H1 (cell line): ENCODE measurements at regions not wholly inside any gene's neighbourhood (a gene's known extent, or its start where the extent isn't known, plus 50 kb on each side); places are given as distances from the start of the nearest gene placed in this dataset.

Experiments
- CTCF ChIA-PET: fragments of 300-600 bp; sonication (Branson Sonifier 250); formaldehyde crosslinking; loops from one replicate; lab custom pipeline; 2021; ENCODE audit not compliant: partially characterized antibody; lab: Charles Lee
- POLR2A ChIA-PET: fragments of 300-600 bp; sonication (Branson Sonifier 250); formaldehyde crosslinking; loops from one replicate; lab custom pipeline; 2021; ENCODE audit warnings: inconsistent platforms; ENCODE audit not compliant: partially characterized antibody; lab: Charles Lee
- DNase-seq, 2 experiments: peaks; one replicate each; pipeline versions ENCODE4 v3.0.0 to v3.0.0-alpha.2; 2010 to 2022; ENCODE audit warnings: low spot score in 2 of 2, low read depth in 1 of 2, mixed read lengths in 1 of 2
- FAIRE-seq: peaks from 2 replicates; lab custom pipeline; 2011; peaks lifted over from hg19 to GRCh38; lab: Jason Lieb, UNC
- H2AFZ ChIP-seq: 2 replicates; pipeline ENCODE4 v1.8.1; 2012; ENCODE audit warnings: low read length, inconsistent platforms
- H2AK5ac ChIP-seq: 2 replicates; pipeline ENCODE4 v1.6.1; 2013; ENCODE audit warnings: low read depth, low read length
- H2BK120ac ChIP-seq: replicated peaks from 2 replicates; pipeline ENCODE3; 2013; ENCODE audit warnings: low read depth, low read length, inconsistent platforms
- H2BK12ac ChIP-seq: 2 replicates; pipeline ENCODE4 v1.6.1; 2013; ENCODE audit warnings: low read depth, low read length
- H2BK15ac ChIP-seq: 2 replicates; pipeline ENCODE4 v1.6.1; 2013; ENCODE audit warnings: low read length
- H2BK20ac ChIP-seq: 2 replicates; pipeline ENCODE4 v1.6.1; 2013; ENCODE audit warnings: low read length
- H2BK5ac ChIP-seq: 2 replicates; pipeline ENCODE4 v1.6.1; 2013; ENCODE audit warnings: low read depth, low read length
- H3K14ac ChIP-seq: 2 replicates; pipeline ENCODE4 v1.6.1; 2013; ENCODE audit warnings: inconsistent platforms; ENCODE audit not compliant: insufficient read length
- H3K18ac ChIP-seq: 2 replicates; pipeline ENCODE4 v1.6.1; 2013; ENCODE audit warnings: low read length; ENCODE audit errors: extremely low read depth
- H3K23ac ChIP-seq: 2 replicates; pipeline ENCODE4 v1.6.1; 2013; ENCODE audit warnings: inconsistent platforms; ENCODE audit not compliant: insufficient read length
- H3K23me2 ChIP-seq: 2 replicates; pipeline ENCODE4 v1.6.1; 2013; ENCODE audit warnings: low read depth, low read length
- H3K27ac ChIP-seq: 2 replicates; pipeline ENCODE4 v1.6.1; 2011; ENCODE audit warnings: low read depth, low read length, inconsistent platforms
- H3K27me3 ChIP-seq, 4 experiments: replicated peaks in 1 of 4; 1 replicate in 1 of 4; 2 replicates in 3 of 4; pipeline versions ENCODE4 v1.6.1 to v1.8.1; 2011 to 2013; ENCODE audit warnings: low read length in 3 of 4, mild to moderate bottlenecking in 3 of 4, inconsistent platforms in 2 of 4, mixed read lengths in 2 of 4, moderate library complexity in 1 of 4; ENCODE audit not compliant: control insufficient read depth in 3 of 4, insufficient read depth in 3 of 4; ENCODE audit errors: extremely low read depth in 1 of 4
- H3K36me3 ChIP-seq, 4 experiments: 2 replicates each; pipeline versions ENCODE4 v1.6.1 to v1.8.1; 2011 to 2013; ENCODE audit warnings: mild to moderate bottlenecking in 4 of 4, low read length in 3 of 4, moderate library complexity in 2 of 4, control low read depth in 1 of 4, inconsistent platforms in 1 of 4; ENCODE audit not compliant: insufficient read depth in 4 of 4, control insufficient read depth in 2 of 4
- H3K4ac ChIP-seq: replicated peaks from 2 replicates; pipeline ENCODE3; 2013; ENCODE audit warnings: low read length, low read depth, mixed read lengths, inconsistent platforms; ENCODE audit not compliant: insufficient read length
- H3K4me1 ChIP-seq, 4 experiments: replicated peaks in 1 of 4; 1 replicate in 1 of 4; 2 replicates in 3 of 4; pipeline versions ENCODE4 v1.6.1 to v1.8.1; 2011 to 2013; ENCODE audit warnings: low read length in 3 of 4, inconsistent platforms in 2 of 4, mixed read lengths in 1 of 4; ENCODE audit not compliant: insufficient read depth in 4 of 4, control insufficient read depth in 3 of 4
- H3K4me2 ChIP-seq, 2 experiments: 2 replicates each; pipeline versions ENCODE4 v1.6.1 to v1.8.1; 2011 to 2013; ENCODE audit warnings: low read depth in 2 of 2, low read length in 2 of 2, control low read depth in 1 of 2, inconsistent platforms in 1 of 2, mild to moderate bottlenecking in 1 of 2; ENCODE audit not compliant: insufficient read depth in 1 of 2
- H3K4me3 ChIP-seq, 4 experiments: fragments of 200-600, 300-600 bp in 1 of 4; sonication (generic), shearing (Covaris generic), sonication (Bioruptor Twin) in 1 of 4; 2 replicates each; pipeline versions ENCODE4 v1.5.1 to v1.8.1; 2011 to 2016; ENCODE audit warnings: low read length in 4 of 4, low read depth in 3 of 4, control low read depth in 2 of 4, inconsistent platforms in 2 of 4, mild to moderate bottlenecking in 2 of 4, mixed read lengths in 1 of 4, moderate library complexity in 1 of 4; ENCODE audit not compliant: insufficient read depth in 2 of 4; ENCODE audit errors: extremely low read depth in 1 of 4
- H3K56ac ChIP-seq: replicated peaks from 2 replicates; pipeline ENCODE3; 2013; ENCODE audit warnings: low read depth, mild to moderate bottlenecking, mixed read lengths, low read length, inconsistent platforms; ENCODE audit not compliant: insufficient read length
- H3K79me1 ChIP-seq: 2 replicates; pipeline ENCODE4 v1.6.1; 2013; ENCODE audit warnings: low read depth, low read length, control low read depth
- H3K79me2 ChIP-seq, 2 experiments: 2 replicates each; pipeline versions ENCODE4 v1.6.1 to v1.8.1; 2012 to 2013; ENCODE audit warnings: low read length in 2 of 2, mild to moderate bottlenecking in 2 of 2, inconsistent platforms in 1 of 2; ENCODE audit not compliant: insufficient read depth in 2 of 2, control insufficient read depth in 1 of 2
- H3K9ac ChIP-seq, 4 experiments: replicated peaks in 1 of 4; 1 replicate in 1 of 4; 2 replicates in 3 of 4; pipeline versions ENCODE4 v1.6.1 to v1.8.1; 2011 to 2013; ENCODE audit warnings: low read depth in 3 of 4, low read length in 3 of 4, control low read depth in 2 of 4, mild to moderate bottlenecking in 2 of 4, moderate library complexity in 2 of 4, inconsistent platforms in 1 of 4; ENCODE audit errors: extremely low read depth in 1 of 4
- H3K9me3 ChIP-seq, 2 experiments: 2 replicates each; pipeline versions ENCODE4 v1.6.1 to v1.8.1; 2012 to 2013; ENCODE audit warnings: mild to moderate bottlenecking in 2 of 2, moderate library complexity in 2 of 2, control low read depth in 1 of 2, inconsistent platforms in 1 of 2, low read depth in 1 of 2, low read length in 1 of 2, mixed read lengths in 1 of 2; ENCODE audit not compliant: insufficient read depth in 2 of 2
- H4K20me1 ChIP-seq, 2 experiments: replicated peaks in 1 of 2; 2 replicates each; pipeline versions ENCODE3 to v1.8.1; 2011 to 2013; ENCODE audit warnings: inconsistent platforms in 2 of 2, low read length in 2 of 2, mild to moderate bottlenecking in 1 of 2; ENCODE audit not compliant: insufficient read depth in 2 of 2, control insufficient read depth in 1 of 2
- H4K5ac ChIP-seq: 2 replicates; pipeline ENCODE4 v1.6.1; 2013; ENCODE audit warnings: low read length, low read depth, mixed read lengths, inconsistent platforms; ENCODE audit not compliant: insufficient read length
- H4K8ac ChIP-seq: 2 replicates; pipeline ENCODE4 v1.8.0; 2013; ENCODE audit warnings: mild to moderate bottlenecking, moderate library complexity, low read length, inconsistent platforms; ENCODE audit not compliant: insufficient read depth; ENCODE audit errors: extremely low read depth
- H4K91ac ChIP-seq: replicated peaks from 2 replicates; pipeline ENCODE3; 2013; ENCODE audit warnings: low read length, mixed read lengths, inconsistent platforms; ENCODE audit not compliant: insufficient read length
- whole genome bisulfite sequencing, 2 experiments: shearing (Covaris generic) in 1 of 2; methylation state at CpG; one replicate each; pipeline versions ENCODE4 v1.1.6 to v1.1.7; 2013 to 2015; ENCODE audit warnings: low lambda C conversion rate in 2 of 2, mixed read lengths in 2 of 2, inconsistent platforms in 1 of 2, low coverage in 1 of 2, missing lambda C conversion rate in 1 of 2; ENCODE audit not compliant: insufficient replicate concordance in 2 of 2, insufficient coverage in 1 of 2, insufficient read length in 1 of 2; ENCODE audit errors: extremely low coverage in 1 of 2, missing lambda C conversion rate in 1 of 2; 5-methylcytosine and 5-hydroxymethylcytosine counted together

DNA sequence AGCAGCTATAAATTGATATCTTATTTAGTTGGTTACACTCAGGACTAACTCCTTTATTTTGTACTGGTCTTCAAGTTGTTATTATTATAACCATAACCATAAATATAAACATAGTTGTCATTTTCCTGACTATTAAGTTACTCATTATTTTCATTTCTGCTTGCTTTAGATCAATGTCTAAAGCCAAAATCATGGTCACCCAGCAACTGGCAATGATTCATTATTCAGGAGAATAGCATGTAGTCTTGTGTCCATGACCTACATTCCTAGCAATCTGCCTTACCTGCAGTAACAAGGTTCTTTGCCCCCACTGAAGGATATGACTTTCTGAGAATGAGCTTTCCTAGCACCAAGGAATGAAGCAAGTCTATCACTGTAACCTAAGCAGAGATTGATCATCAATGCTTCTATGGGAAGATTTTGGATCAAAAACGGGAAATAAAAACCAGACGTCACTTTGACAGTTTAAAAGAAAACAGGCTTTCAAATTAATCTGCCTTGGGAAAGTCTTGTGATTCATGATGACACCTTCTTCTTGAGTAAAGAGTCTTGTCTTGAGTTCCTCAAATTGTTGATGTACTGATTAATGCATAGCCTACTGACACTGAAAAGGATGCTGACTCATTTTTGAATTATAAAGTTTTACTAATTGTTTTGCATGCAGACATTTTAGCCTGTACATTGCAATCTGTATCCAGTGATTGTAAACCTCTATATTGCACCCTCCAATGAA lies 203.3 kb upstream of the IVNS1ABP start:
- FAIRE-seq, result no peak
- Histone ChIP-seq H3K4me2 (no peak overlapping the region), H3K79me2 (no peaks in the 10 kb centered on the region), H3K18ac (no peak overlapping the region), H3K36me3 (no peaks in the 10 kb centered on the region), H2BK15ac (no peak overlapping the region), H2BK20ac (no peak overlapping the region), H3K14ac (no peak overlapping the region), H3K23me2 (no peaks in the 10 kb centered on the region), H3K27ac (no peak overlapping the region), H3K4me1 (no peaks in the 10 kb centered on the region), H3K4ac (no peak overlapping the region), H3K9ac (no peak overlapping the region), H3K9me3 (peaks cover 13 to 43% of the 10 kb centered on the region in 2 experiments), H2AFZ (no peak overlapping the region), H2BK5ac (no peak overlapping the region), H2AK5ac (no peak overlapping the region), H2BK12ac (no peak overlapping the region), H4K91ac (no peak overlapping the region), H2BK120ac (no peak overlapping the region), H4K20me1 (no peaks in the 10 kb centered on the region), H3K79me1 (no peaks in the 10 kb centered on the region), H3K4me3 (no peak overlapping the region), H3K23ac (no peak overlapping the region), H3K27me3 (no peaks in the 10 kb centered on the region), H4K5ac (no peak overlapping the region), H3K56ac (no peak overlapping the region), H4K8ac (no peak overlapping the region)
- 88% methylated on average over 2 of the region's 2 CpGs; no CpG with 5 or more reads in 1 of the 2 experiments for WGBS, 2 experiments
- ChIA-PET POLR2A (no interaction called here), CTCF (no interaction called here)
- no peak for DNase-seq
